ENCODE measurements at regions not wholly inside any gene's neighbourhood (a gene's known extent, or its start where the extent isn't known, plus 50 kb on each side); places are given as distances from the start of the nearest gene placed in this dataset.
A peak's percentile ranks its signal among the peaks of the same experiment; 100 is the strongest.

DNA sequence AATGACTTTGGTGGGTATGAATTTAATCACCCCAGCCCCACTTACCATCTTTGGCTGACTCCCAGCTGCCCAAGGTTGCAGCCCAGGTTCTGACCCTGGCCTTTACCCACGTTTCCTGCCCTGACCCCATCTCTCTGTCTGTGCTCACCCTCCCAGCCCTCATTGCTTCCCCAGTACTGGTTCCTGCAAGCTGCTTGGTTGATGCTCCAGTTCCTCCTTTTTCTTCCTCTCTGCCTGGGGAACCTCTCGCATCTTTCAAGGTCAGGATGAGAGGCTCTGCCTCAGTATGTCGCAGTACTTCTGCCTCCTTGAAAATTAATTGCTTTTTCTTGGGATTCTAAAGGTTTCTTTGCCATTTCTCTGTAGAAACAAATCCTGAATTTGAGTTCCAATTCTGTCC is 263.8 kb upstream of the ZNF32 start:
- Histone ChIP-seq H3K9me3 (ENCODE audit: control insufficient read depth, insufficient read depth, low read length) (no peaks in the 10 kb centered on the region), H3K27ac (ENCODE audit: low read depth, low read length) (no peak overlapping the region), H3K4me3 (ENCODE audit: low read depth, low read length) (no peak overlapping the region), H3K27me3 (ENCODE audit: control insufficient read depth, insufficient read depth, low read length) (no peaks in the 10 kb centered on the region)
- POLR2A ChIA-PET: no interaction called here
- DNase-seq (ENCODE audit: low read depth, low spot score): no peak
- CTCF ChIA-PET: interaction anchor here (2.5 kb wide), 1 partner anchor 11 kb away, joined by 8 read pairs; no protein-coding TSS in a partner anchor
- TF ChIP-seq, protein P1, sequence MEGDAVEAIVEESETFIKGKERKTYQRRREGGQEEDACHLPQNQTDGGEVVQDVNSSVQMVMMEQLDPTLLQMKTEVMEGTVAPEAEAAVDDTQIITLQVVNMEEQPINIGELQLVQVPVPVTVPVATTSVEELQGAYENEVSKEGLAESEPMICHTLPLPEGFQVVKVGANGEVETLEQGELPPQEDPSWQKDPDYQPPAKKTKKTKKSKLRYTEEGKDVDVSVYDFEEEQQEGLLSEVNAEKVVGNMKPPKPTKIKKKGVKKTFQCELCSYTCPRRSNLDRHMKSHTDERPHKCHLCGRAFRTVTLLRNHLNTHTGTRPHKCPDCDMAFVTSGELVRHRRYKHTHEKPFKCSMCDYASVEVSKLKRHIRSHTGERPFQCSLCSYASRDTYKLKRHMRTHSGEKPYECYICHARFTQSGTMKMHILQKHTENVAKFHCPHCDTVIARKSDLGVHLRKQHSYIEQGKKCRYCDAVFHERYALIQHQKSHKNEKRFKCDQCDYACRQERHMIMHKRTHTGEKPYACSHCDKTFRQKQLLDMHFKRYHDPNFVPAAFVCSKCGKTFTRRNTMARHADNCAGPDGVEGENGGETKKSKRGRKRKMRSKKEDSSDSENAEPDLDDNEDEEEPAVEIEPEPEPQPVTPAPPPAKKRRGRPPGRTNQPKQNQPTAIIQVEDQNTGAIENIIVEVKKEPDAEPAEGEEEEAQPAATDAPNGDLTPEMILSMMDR (IDR thresholded peaks at IDR 0.05; ENCODE audit: low read depth, low read length): no peak

DNA sequence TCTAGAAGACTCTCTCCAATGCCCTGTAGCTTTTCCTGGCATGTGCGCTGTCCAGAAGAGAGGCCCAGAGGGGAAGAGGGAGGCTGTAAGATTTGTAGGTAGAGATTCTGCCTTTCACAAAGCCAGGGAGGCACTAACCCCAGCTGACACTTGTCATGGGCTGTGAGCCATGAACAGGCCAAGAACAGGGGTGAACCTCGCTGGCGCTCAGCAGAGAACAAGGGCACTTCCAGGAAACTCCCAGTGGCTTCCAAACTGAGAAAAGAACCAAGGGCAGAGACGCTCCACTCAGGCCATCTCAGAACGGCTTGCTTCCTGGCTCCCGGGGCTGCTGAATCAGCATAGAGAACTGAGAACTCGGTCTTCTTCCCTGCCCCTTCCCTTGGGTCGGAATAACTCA is 257.8 kb upstream of the ZNF32 start:
- no peaks in the 10 kb centered on the region for H3K27me3 ChIP-seq (ENCODE audit: control insufficient read depth, insufficient read depth, low read length)
- CTCF ChIA-PET: no interaction called here
- TF ChIP-seq, protein P1 (IDR thresholded peaks at IDR 0.05; ENCODE audit: low read depth, low read length): no peak
- no peak for DNase-seq (ENCODE audit: low read depth, low spot score)
- POLR2A ChIA-PET: no interaction called here
- no peaks in the 10 kb centered on the region for H3K9me3 ChIP-seq (ENCODE audit: control insufficient read depth, insufficient read depth, low read length)
- no peak overlapping the region for H3K27ac ChIP-seq (ENCODE audit: low read depth, low read length)
- H3K4me3 ChIP-seq (ENCODE audit: low read depth, low read length): no peak overlapping the region

DNA sequence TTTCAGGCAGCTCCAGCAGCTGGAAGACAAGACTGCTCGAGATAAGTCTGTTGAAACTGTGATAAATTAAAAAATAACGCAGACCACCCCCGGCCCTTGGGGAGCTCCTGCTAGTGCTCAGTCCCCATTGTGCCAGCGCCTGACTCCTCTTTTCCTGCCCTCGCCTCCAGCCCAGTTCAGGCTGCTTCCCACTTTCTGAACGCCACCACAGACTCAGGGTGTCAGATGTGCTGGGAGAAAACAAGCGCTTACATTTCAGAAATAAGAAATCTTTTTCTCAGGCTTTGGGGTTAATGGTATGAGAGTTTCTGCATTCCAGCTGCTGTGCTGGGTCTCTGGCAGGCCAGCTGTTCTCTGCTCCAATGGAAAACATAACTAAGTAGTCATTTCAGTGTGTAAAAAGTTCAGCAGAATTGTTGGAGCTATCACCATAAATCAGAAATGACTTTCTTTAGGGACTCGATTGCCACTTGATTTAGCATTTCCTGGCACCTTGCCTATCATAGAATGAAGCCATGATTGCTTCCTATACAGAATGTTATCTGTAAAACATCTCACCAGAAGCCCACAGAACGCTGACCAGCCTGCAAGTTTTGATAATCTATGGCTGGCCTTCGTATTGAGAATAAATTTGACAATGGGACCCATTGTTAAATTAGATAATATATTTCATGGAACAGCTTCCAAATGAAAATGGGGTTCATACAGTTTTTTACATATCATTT is 257.0 kb upstream of the ZNF32 start:
- no peaks in the 10 kb centered on the region for H3K27me3 ChIP-seq (ENCODE audit: control insufficient read depth, insufficient read depth, low read length)
- DNase-seq (ENCODE audit: low read depth, low spot score): no peak
- H3K27ac ChIP-seq (ENCODE audit: low read depth, low read length): peak overlapping the region; percentile 70
- ChIA-PET CTCF (no interaction called here), POLR2A (interaction anchor here (0.6 kb wide), 1 partner anchor 96 kb away, joined by 3 read pairs; no protein-coding TSS in a partner anchor)
- H3K4me3 ChIP-seq (ENCODE audit: low read depth, low read length): no peak overlapping the region
- TF ChIP-seq, protein P1 (IDR thresholded peaks at IDR 0.05; ENCODE audit: low read depth, low read length): no peak
- no peaks in the 10 kb centered on the region for H3K9me3 ChIP-seq (ENCODE audit: control insufficient read depth, insufficient read depth, low read length)

DNA sequence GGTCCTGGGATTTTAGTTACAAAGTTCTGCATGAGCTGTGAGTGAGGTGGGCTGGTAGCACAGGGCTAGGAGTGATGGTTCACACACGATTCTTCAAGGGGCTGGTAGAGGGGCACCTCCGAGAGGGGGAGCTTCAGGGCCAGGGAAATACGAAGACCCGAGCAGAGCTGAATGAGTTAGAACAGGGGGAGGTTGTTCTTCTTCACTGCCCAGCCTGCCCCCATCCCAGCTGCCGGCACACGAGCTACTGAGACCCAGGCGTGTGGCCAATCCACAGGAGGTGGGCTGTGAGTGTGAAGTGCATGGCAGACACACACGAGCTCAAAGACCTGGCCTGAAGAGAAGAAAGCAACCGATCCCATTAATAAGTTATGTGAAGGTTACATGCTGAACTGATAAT is 256.2 kb upstream of the ZNF32 start:
- H3K4me3 ChIP-seq (ENCODE audit: low read depth, low read length): no peak overlapping the region
- no peak overlapping the region for H3K27ac ChIP-seq (ENCODE audit: low read depth, low read length)
- ChIA-PET CTCF (interaction anchor here (0.7 kb wide), 2 partner anchors 37 to 111 kb away, joined by 4 to 7 read pairs; no protein-coding TSS in a partner anchor), POLR2A (interaction anchor here (0.6 to 0.7 kb wide), 2 partner anchors 95 to 119 kb away, joined by 3 to 5 read pairs; no protein-coding TSS in a partner anchor)
- H3K27me3 ChIP-seq (ENCODE audit: control insufficient read depth, insufficient read depth, low read length): no peaks in the 10 kb centered on the region
- no peak for DNase-seq (ENCODE audit: low read depth, low spot score)
- no peaks in the 10 kb centered on the region for H3K9me3 ChIP-seq (ENCODE audit: control insufficient read depth, insufficient read depth, low read length)
- TF ChIP-seq, protein P1 (IDR thresholded peaks at IDR 0.05; ENCODE audit: low read depth, low read length): no peak

DNA sequence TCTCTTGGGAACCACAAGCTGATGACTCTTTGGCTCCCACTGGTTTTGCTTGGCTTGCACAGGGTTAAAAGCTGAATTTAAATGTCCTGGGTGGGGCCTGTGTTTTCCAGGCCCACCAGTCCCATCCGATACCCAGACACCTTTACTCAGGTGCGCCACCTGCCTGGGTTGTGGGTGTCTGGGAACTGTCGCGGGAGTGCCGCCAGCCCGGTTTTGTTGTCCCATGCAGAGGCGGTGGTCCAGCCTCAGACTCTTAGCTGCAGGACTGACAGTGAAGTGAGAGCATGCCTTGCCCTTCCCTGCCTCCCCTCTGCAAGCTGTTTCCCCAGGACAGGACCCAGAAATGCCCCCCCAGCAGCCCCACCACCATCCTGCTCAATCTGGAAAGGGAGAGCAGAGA is 255.6 kb upstream of the ZNF32 start:
- no peak for DNase-seq (ENCODE audit: low read depth, low spot score)
- TF ChIP-seq, protein P1 (IDR thresholded peaks at IDR 0.05; ENCODE audit: low read depth, low read length): no peak
- Histone ChIP-seq H3K27ac (ENCODE audit: low read depth, low read length) (no peak overlapping the region), H3K9me3 (ENCODE audit: control insufficient read depth, insufficient read depth, low read length) (no peaks in the 10 kb centered on the region), H3K4me3 (ENCODE audit: low read depth, low read length) (no peak overlapping the region), H3K27me3 (ENCODE audit: control insufficient read depth, insufficient read depth, low read length) (no peaks in the 10 kb centered on the region)
- ChIA-PET CTCF (no interaction called here), POLR2A (no interaction called here)
